Activated T-helper 2 cell treated with anti-CD3 and anti-CD28 coated beads, Interferon-gamma antibody, Interleukin-2, Interleukin-4, amounts not matched to agents 10 μg/mL and 5 μg/mL and 100 μg/mL, durations not matched to agents 14 hours and 24 hours and 36 hours (primary cell): ENCODE measurements at regions not wholly inside any gene's neighbourhood (a gene's known extent, or its start where the extent isn't known, plus 50 kb on each side); places are given as distances from the start of the nearest gene placed in this dataset.
"Not testable (repeated sequence)": the region's sequence is repeated elsewhere in the genome, so short reads cannot be mapped to it uniquely, and the experiment has no call there.

Source experiments
- DNase-seq: peaks from one replicate; pipeline ENCODE4 v3.0.0; 2021; ENCODE audit warnings: low spot score
- H3K27ac Mint-ChIP-seq: one replicate; pipeline ENCODE4 v1.8.0; 2021; ENCODE audit warnings: mixed read lengths
- H3K27me3 Mint-ChIP-seq: one replicate; pipeline ENCODE4 v1.8.0; 2021; ENCODE audit warnings: low read depth, mixed read lengths
- H3K36me3 Mint-ChIP-seq: one replicate; pipeline ENCODE4 v1.8.0; 2021; ENCODE audit warnings: low read depth, mixed read lengths
- H3K4me1 Mint-ChIP-seq: one replicate; pipeline ENCODE4 v1.8.0; 2021; ENCODE audit warnings: low read depth, mixed read lengths
- H3K4me3 Mint-ChIP-seq: one replicate; pipeline ENCODE4 v1.8.0; 2021; ENCODE audit warnings: low read depth, mild to moderate bottlenecking, moderate library complexity, mixed read lengths
- H3K9me3 Mint-ChIP-seq: one replicate; pipeline ENCODE4 v1.8.0; 2021; ENCODE audit warnings: mixed read lengths
- intact Hi-C: fragments of 100-400 bp; cut with micrococcal nuclease; formaldehyde crosslinking; loops from one replicate; pipeline ENCODE4 v1.15.1; 2023

GRCh38 chr2:240262578-240262977, 122.1 kb upstream of the OTOS start:
- H3K4me3 Mint-ChIP-seq, DNase-seq, intact Hi-C loops, H3K4me1 Mint-ChIP-seq, H3K27ac Mint-ChIP-seq, H3K36me3 Mint-ChIP-seq: not testable (repeated sequence)
- peaks cover 16% of the 10 kb centered on the region for H3K9me3 Mint-ChIP-seq
- H3K27me3 Mint-ChIP-seq, result peaks cover 14% of the 10 kb centered on the region

DNA sequence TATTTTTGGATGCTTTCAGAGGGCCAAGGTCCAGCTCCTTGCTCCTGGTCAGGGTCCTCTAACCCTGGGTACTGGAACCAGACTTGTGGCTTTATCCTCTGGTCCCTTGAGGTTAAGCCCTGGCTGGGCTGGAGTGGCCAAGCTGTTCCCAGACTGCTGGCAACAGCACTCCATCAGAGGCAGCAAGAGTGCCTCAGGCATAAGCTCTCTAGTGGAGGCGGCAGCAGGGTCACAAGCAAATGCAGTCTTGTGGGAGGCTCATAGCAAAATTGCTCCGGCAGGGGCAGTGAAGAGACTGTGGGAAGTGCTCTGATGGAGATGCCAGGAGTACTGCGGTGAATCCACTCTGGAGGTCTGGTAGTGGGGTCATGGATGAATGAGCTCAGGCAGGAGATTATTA, 128.9 kb upstream of the OTOS start:
- Mint-ChIP-seq H3K4me1 (no peaks in the 10 kb centered on the region), H3K36me3 (no peaks in the 10 kb centered on the region), H3K27me3 (peaks cover 22% of the 10 kb centered on the region), H3K9me3 (peaks cover 16% of the 10 kb centered on the region), H3K4me3 (no peak overlapping the region), H3K27ac (no peak overlapping the region)
- no peak for DNase-seq
- intact Hi-C loops, result no loop called here

DNA sequence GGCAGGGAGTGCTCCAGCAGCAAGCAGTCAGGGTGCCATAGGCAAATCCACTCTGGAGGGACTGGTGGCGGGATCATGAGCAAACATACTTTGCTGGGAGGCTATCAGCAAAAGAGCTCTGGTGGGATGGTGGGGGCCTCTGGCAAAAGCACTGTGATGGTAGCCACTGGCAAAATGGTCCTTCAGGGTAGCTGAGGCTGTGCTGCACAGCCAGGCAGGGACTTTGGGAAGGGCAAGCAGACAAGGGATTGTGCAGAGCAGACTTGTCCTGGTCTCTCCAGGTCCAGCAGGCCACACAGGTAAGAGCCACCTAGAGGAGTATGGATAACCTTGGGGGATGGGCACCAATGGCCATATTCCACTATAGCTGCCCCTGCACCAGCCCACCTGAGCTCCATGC, 129.4 kb upstream of the OTOS start:
- peaks cover 27% of the 10 kb centered on the region for H3K27me3 Mint-ChIP-seq

GRCh38 chr2:240271716-240272341, 131.4 kb upstream of the OTOS start:
- Mint-ChIP-seq H3K27me3 (peaks cover 28% of the 10 kb centered on the region), H3K9me3 (peaks cover 16% of the 10 kb centered on the region), H3K4me3 (no peak overlapping the region), H3K36me3 (no peaks in the 10 kb centered on the region), H3K27ac (no peak overlapping the region), H3K4me1 (no peaks in the 10 kb centered on the region)
- intact Hi-C loops, result no loop called here
- DNase-seq, result no peak

More for the DNA sequence above, 129.4 kb upstream of the OTOS start:
- no peak for DNase-seq
- H3K4me3 Mint-ChIP-seq, result no peak overlapping the region
- no peaks in the 10 kb centered on the region for H3K36me3 Mint-ChIP-seq
- no peaks in the 10 kb centered on the region for H3K4me1 Mint-ChIP-seq
- H3K9me3 Mint-ChIP-seq, result peaks cover 16% of the 10 kb centered on the region
- intact Hi-C loops, result no loop called here
- H3K27ac Mint-ChIP-seq, result no peak overlapping the region

- H3K4me3 Mint-ChIP-seq, result no peak overlapping the region
- peaks cover 16% of the 10 kb centered on the region for H3K9me3 Mint-ChIP-seq
- H3K27me3 Mint-ChIP-seq, result peaks cover 38% of the 10 kb centered on the region
- H3K27ac Mint-ChIP-seq, result no peak overlapping the region
- DNase-seq, result no peak
- no peaks in the 10 kb centered on the region for H3K36me3 Mint-ChIP-seq
- intact Hi-C loops, result no loop called here
- no peaks in the 10 kb centered on the region for H3K4me1 Mint-ChIP-seq
Measured at GRCh38 chr2:240275386-240275785, 134.9 kb upstream of the OTOS start.

DNA sequence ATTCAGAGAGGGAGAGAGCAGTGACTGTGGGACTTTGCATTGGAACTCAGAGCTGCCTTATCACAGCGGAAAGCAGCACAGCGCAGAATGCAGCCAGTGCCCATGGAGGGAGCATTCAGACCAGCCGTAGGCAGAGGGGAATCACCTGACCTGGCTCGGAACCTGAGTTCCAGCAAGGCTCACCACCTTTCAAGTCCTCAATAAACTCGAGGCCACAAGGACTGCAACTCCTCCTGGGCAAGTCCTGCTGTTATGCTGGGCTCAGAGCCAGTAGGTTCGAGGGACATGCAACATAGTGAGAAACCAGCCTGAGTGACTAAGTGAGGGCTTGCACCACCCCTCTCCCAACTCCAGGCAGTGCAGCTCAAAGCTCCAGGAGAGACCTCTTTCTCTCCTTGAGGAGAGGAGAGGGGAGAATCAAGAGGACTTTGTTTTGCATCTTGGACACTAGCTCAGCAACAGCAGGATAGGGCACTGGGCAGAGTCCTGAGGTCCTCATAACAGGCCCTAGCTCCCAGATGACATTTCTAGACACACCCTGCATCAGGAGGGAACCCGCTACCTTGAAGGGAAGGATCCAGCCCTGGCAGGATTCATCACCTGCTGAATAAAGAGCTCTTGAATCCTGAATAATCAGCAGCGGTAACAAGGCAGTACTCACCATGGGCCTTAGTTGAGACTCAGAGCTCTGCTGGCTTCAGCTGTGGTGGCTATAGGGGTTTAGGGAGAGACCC, 136.8 kb upstream of the OTOS start:
- intact Hi-C loops, result no loop called here
- no peak for DNase-seq
- Mint-ChIP-seq H3K36me3 (no peaks in the 10 kb centered on the region), H3K27ac (no peak overlapping the region), H3K9me3 (peaks cover 8% of the 10 kb centered on the region), H3K27me3 (peaks cover 44% of the 10 kb centered on the region), H3K4me1 (no peaks in the 10 kb centered on the region), H3K4me3 (no peak overlapping the region)

- no peak overlapping the region for H3K27ac Mint-ChIP-seq
- intact Hi-C loops, result no loop called here
- no peaks in the 10 kb centered on the region for H3K36me3 Mint-ChIP-seq
- H3K9me3 Mint-ChIP-seq, result peaks cover 1% of the 10 kb centered on the region
- no peak overlapping the region for H3K4me3 Mint-ChIP-seq
- H3K27me3 Mint-ChIP-seq, result peaks cover 44% of the 10 kb centered on the region
- no peak for DNase-seq
- no peaks in the 10 kb centered on the region for H3K4me1 Mint-ChIP-seq
Measured at GRCh38 chr2:240277807-240278522, 137.5 kb upstream of the OTOS start.

DNA sequence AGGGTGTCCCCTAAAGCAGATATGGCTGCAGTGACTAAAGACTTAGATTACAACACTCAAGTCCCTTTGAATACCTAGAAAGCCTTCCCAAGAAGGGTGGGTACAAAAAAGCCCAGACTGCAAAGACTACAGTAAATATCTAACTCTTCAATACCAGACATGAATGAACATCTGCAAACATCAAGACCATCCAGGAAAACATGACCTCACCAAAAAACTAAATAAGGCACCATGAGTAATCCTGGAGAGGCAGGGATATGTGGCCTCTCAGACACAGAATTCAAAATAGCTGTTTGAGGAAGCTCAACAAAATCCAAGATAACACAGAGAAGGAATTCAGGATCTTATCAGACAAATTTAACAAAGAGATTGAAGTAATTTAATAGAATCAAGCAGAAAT, 138.2 kb upstream of the OTOS start:
- no peak for DNase-seq
- Mint-ChIP-seq H3K9me3 (peaks cover 5% of the 10 kb centered on the region), H3K36me3 (no peaks in the 10 kb centered on the region), H3K4me3 (no peak overlapping the region), H3K4me1 (no peaks in the 10 kb centered on the region), H3K27ac (no peak overlapping the region), H3K27me3 (peaks cover 48% of the 10 kb centered on the region)
- intact Hi-C loops, result no loop called here

DNA sequence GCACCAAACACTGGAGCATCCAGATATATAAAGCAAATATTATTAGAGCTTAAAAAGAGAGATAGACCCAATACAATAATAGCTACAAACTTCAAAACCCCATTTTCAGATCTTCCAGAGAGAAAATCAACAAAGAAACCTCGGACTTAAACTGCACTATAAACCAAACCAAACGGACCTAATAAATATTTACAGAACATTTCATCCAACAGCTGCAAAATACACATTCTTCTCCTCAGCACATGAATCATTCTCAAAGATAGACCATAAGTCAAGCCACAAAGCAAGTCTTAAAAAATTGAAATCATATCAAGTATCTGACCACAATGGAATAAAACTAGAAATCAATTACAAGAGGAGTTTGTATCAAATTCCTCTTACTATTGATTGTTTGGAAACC, 140.2 kb upstream of the OTOS start:
- no peak for DNase-seq
- peaks cover 40% of the 10 kb centered on the region for H3K27me3 Mint-ChIP-seq
- no peak overlapping the region for H3K4me3 Mint-ChIP-seq
- intact Hi-C loops, result no loop called here
- H3K9me3 Mint-ChIP-seq, result peaks cover 7% of the 10 kb centered on the region
- no peaks in the 10 kb centered on the region for H3K4me1 Mint-ChIP-seq
- no peak overlapping the region for H3K27ac Mint-ChIP-seq
- H3K36me3 Mint-ChIP-seq, result no peaks in the 10 kb centered on the region

DNA sequence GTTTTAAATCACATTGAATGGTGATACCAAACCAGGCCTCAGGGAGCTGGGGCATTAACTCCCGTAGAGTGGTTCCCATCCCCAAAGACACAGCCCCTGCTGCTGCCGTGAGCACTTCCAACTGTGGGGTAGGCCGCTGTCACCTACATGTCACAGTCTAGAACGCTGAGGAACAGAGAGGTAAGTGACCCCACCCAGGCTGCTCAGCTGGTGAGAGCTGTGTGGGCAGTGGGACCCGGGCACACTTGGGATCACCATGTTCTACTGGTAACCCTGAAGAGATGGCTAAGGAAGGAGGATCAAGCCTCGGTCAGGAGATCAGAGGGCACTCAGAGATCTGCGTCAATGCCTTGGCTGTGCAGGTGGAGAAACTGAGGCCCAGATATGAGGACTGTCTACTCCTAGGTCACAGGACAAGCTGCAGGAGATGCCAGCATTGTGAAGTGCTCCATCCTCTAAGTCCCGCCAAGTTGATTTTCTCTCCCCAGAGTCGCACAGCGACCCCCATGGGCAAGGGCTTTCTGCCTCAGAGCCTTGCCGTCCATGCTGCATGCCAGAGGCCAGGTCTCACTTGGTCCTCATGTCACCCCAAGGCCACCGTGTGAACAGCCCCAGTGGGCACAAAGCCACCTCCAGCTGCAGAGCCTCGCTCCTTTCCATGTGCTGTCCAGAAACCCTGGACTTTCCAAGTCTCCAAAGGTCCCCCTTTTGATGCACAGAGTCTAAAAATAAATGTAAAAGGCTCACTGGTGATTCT, 144.2 kb upstream of the OTOS start:
- Mint-ChIP-seq H3K27ac (no peak overlapping the region), H3K36me3 (no peaks in the 10 kb centered on the region), H3K4me1 (no peaks in the 10 kb centered on the region), H3K4me3 (no peak overlapping the region), H3K27me3 (peaks cover 23% of the 10 kb centered on the region), H3K9me3 (peaks cover 7% of the 10 kb centered on the region)
- intact Hi-C loops, result no loop called here
- DNase-seq, result no peak

DNA sequence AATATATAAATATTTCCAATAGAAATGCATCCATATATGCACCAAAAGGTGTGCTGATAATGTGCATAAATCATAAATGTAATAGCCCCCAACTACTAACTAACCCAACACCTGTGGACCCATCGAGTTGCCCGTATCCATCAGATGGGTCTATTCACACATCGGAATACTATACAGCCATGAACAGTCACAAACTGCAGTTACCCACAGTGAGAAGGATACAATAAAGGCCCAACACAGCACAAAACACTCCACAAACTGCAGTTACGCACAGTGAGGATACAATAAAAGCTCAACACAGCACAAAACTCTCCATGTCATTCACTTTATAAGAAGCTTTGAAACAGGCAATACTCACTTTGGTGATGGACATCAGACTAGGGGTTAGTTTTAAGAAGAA, 145.3 kb upstream of the OTOS start:
- no peaks in the 10 kb centered on the region for H3K36me3 Mint-ChIP-seq
- intact Hi-C loops, result no loop called here
- H3K9me3 Mint-ChIP-seq, result peaks cover 7% of the 10 kb centered on the region
- DNase-seq, result no peak
- H3K27ac Mint-ChIP-seq, result no peak overlapping the region
- no peak overlapping the region for H3K4me3 Mint-ChIP-seq
- H3K27me3 Mint-ChIP-seq, result peaks cover 16% of the 10 kb centered on the region
- H3K4me1 Mint-ChIP-seq, result no peaks in the 10 kb centered on the region

DNA sequence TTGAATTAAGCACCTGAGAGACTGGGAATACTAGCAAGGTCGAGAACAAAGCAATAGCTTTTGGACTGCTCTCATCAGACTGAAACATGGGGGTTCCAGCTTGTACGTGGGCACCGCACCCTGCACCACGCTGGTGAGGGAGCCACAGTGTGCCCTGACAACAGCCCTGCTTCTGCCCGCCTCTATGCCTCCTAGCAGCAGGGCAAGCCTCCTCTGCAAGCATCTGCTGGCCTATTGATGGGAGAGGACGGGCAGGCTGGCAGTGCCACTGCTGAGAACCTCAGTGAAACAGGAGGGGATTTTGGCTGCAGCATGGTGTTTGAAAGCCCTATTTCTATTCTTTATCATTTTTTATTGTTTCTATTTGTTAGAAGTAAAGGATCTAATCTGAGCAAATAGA, 146.1 kb upstream of the OTOS start:
- Mint-ChIP-seq H3K27ac (no peak overlapping the region), H3K27me3 (peaks cover 10% of the 10 kb centered on the region), H3K4me3 (no peak overlapping the region), H3K4me1 (no peaks in the 10 kb centered on the region), H3K36me3 (no peaks in the 10 kb centered on the region), H3K9me3 (peaks cover 7% of the 10 kb centered on the region)
- DNase-seq, result no peak
- intact Hi-C loops, result no loop called here

DNA sequence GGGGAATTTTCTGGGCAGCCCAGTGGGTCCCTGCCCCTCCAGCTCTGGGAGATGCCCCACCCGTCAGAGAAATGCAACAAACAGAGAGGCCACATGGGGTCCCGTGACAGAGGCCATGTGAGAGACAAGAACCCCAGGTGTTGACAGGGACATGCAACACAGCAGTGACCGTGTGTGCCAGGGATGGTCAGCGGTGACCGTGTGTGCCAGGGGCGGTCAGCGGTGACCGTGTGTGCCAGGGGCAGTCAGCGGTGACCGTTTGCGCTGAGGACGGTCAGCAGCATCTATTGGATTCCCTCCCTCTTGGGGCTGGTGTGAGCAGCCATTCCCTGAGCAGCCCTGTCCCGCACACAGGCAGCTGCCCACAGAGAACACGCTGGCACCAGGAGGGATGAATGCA, 146.6 kb upstream of the OTOS start:
- Mint-ChIP-seq H3K27ac (no peak overlapping the region), H3K4me1 (no peaks in the 10 kb centered on the region), H3K36me3 (no peaks in the 10 kb centered on the region), H3K9me3 (peaks cover 7% of the 10 kb centered on the region), H3K4me3 (no peak overlapping the region), H3K27me3 (peaks cover 9% of the 10 kb centered on the region)
- DNase-seq, result no peak
- intact Hi-C loops, result no loop called here
